A549 (cell line): ENCODE measurements at regions not wholly inside any gene's neighbourhood (a gene's known extent, or its start where the extent isn't known, plus 50 kb on each side); places are given as distances from the start of the nearest gene placed in this dataset.

Experiments
- ATAC-seq, 2 experiments: fragments of 200-7000 bp in 1 of 2; fragments of >200 bp in 1 of 2; cut with Nextera tagmentation in 1 of 2; cut with Tn5 transposase in 1 of 2; 3 replicates each; pipeline versions ENCODE4 v1.8.0 to v1.9.1; 2018 to 2020; ENCODE audit warnings: mild to moderate bottlenecking in 1 of 2, moderate library complexity in 1 of 2
- CTCF ChIA-PET: fragments of 300-600 bp; sonication (Branson Sonifier 250); formaldehyde crosslinking; extraction: SDS; loops from one replicate; lab custom pipeline; 2021; ENCODE audit warnings: antibody characterized with exemption, inconsistent platforms; lab: Yijun Ruan, JAX
- POLR2A ChIA-PET: fragments of 350-600 bp; formaldehyde crosslinking; extraction: SDS; loops from one replicate; lab custom pipeline; 2021; ENCODE audit warnings: antibody characterized with exemption, inconsistent platforms; lab: Yijun Ruan, JAX
- DNase-seq, 2 experiments: peaks; one replicate each; pipeline versions ENCODE4 v3.0.0 to v3.0.0-alpha.2; 2011 to 2016; ENCODE audit warnings: low read depth in 1 of 2, low spot score in 1 of 2
- FAIRE-seq: peaks from 2 replicates; lab custom pipeline; 2011; peaks lifted over from hg19 to GRCh38; lab: Jason Lieb, UNC
- H3K27ac ChIP-seq, 2 experiments: fragments of >200 bp; sonication (Bioruptor Twin); formaldehyde crosslinking; 3 replicates each; pipeline ENCODE4 v1.5.1; 2016 to 2017
- H3K4me1 ChIP-seq: fragments of >200 bp; sonication (Bioruptor Twin); formaldehyde crosslinking; 3 replicates; pipeline ENCODE4 v1.6.1; 2016
- H3K4me2 ChIP-seq: fragments of >200 bp; sonication (Bioruptor Twin); formaldehyde crosslinking; 3 replicates; pipeline ENCODE4 v1.6.1; 2016
- H3K4me3 ChIP-seq: fragments of >200 bp; sonication (Bioruptor Twin); formaldehyde crosslinking; 3 replicates; pipeline ENCODE4 v1.5.1; 2016
- H3K9me3 ChIP-seq: fragments of >200 bp; sonication (Bioruptor Twin); formaldehyde crosslinking; 3 replicates; pipeline ENCODE4 v1.6.1; 2016
- BHLHE40 ChIP-seq: IDR thresholded peaks from 2 replicates; pipeline ENCODE4 v1.6.1; 2012; ENCODE audit warnings: low read depth, low read length, inconsistent platforms
- CHD4 ChIP-seq: fragments of 200-600 bp; sonication (generic); IDR thresholded peaks from 2 replicates; pipeline ENCODE4 v1.6.1; 2016; ENCODE audit warnings: antibody characterized with exemption, mild to moderate bottlenecking, borderline replicate concordance
- E2F6 ChIP-seq: IDR thresholded peaks from 2 replicates; pipeline ENCODE4 v1.6.1; 2012; ENCODE audit warnings: low read depth, borderline replicate concordance
- ELK1 ChIP-seq: fragments of 150-350 bp; IDR thresholded peaks from 2 replicates; pipeline ENCODE4 v1.6.1; 2014; ENCODE audit warnings: low read depth, mild to moderate bottlenecking, low read length
- EP300 ChIP-seq, 2 experiments: fragments of >200 bp; sonication (Bioruptor Twin); formaldehyde crosslinking; IDR thresholded peaks; 2 replicates in 1 of 2; 3 replicates in 1 of 2; pipeline ENCODE4 v1.6.1; 2016 to 2017
- GATA3 ChIP-seq: IDR thresholded peaks from 2 replicates; pipeline ENCODE4 v1.6.1; 2012; ENCODE audit warnings: borderline replicate concordance
- HES2 ChIP-seq: fragments of >200 bp; sonication (Bioruptor Twin); formaldehyde crosslinking; IDR thresholded peaks from 2 replicates; pipeline ENCODE4 v1.6.1; 2016
- MAFK ChIP-seq: fragments of 450-650 bp; IDR thresholded peaks from 2 replicates; pipeline ENCODE4 v1.6.1; 2014; ENCODE audit not compliant: partially characterized antibody
- MAX ChIP-seq: IDR thresholded peaks from 2 replicates; pipeline ENCODE4 v1.6.1; 2012
- NFE2L2 ChIP-seq: fragments of 150-350 bp; conservative IDR thresholded peaks from 2 replicates; pipeline ENCODE4 v1.6.1; 2014; ENCODE audit warnings: low read length
- NPAS2 ChIP-seq: fragments of 250-450 bp; sonication (Bioruptor Pico); IDR thresholded peaks from 2 replicates; pipeline ENCODE4 v1.8.0; 2022; ENCODE audit warnings: mild to moderate bottlenecking, moderate library complexity, borderline replicate concordance
- PBX3 ChIP-seq: IDR thresholded peaks from 2 replicates; pipeline ENCODE4 v1.6.1; 2012
- PHF8 ChIP-seq: fragments of 200-600 bp; sonication (generic); IDR thresholded peaks from 2 replicates; pipeline ENCODE4 v1.6.1; 2016; ENCODE audit warnings: low read depth, mild to moderate bottlenecking, antibody characterized with exemption, moderate library complexity, borderline replicate concordance
- POLR2A ChIP-seq: IDR thresholded peaks from 2 replicates; pipeline ENCODE4 v1.6.1; 2012; ENCODE audit warnings: mild to moderate bottlenecking, low read length
- POLR2AphosphoS2 ChIP-seq: conservative IDR thresholded peaks from 2 replicates; pipeline ENCODE4 v1.6.1; 2012; ENCODE audit warnings: low read length, improper control_type of control experiment, inconsistent platforms
- REST ChIP-seq: fragments of 200-600 bp; sonication (generic); IDR thresholded peaks from 2 replicates; pipeline ENCODE4 v1.6.1; 2016; ENCODE audit warnings: antibody characterized with exemption, mild to moderate bottlenecking, moderate library complexity
- SREBF2 ChIP-seq: fragments of 450-650 bp; IDR thresholded peaks from 2 replicates; pipeline ENCODE4 v1.6.1; 2014; ENCODE audit warnings: mild to moderate bottlenecking, moderate library complexity
- ZSCAN20 ChIP-seq: fragments of 250-450 bp; sonication (Bioruptor Pico); IDR thresholded peaks from 2 replicates; pipeline ENCODE4 v1.8.0; 2022; ENCODE audit warnings: mild to moderate bottlenecking, moderate library complexity
- WGBS: methylation state at CpG from one replicate; pipeline ENCODE4 v1.1.6; 2017; ENCODE audit errors: missing lambda C conversion rate; 5-methylcytosine and 5-hydroxymethylcytosine counted together

GRCh38 chr2:18821431-18821830 is 232.1 kb upstream of the NT5C1B start:
- 85% methylated on average over 1 of the region's 1 CpG for WGBS
- H3K4me1 ChIP-seq = no peaks in the 10 kb centered on the region
- no peak for DNase-seq

More at GRCh38 chr2:18821431-18821830, 232.1 kb upstream of the NT5C1B start:
- Histone ChIP-seq H3K27ac (no peak overlapping the region), H3K4me2 (no peak overlapping the region), H3K4me3 (no peak overlapping the region), H3K9me3 (no peaks in the 10 kb centered on the region)
- TF ChIP-seq NFE2L2 (no peak), ZSCAN20 (CRISPR knock-in tag) (no peak), E2F6 (no peak), CHD4 (no peak), SREBF2 (no peak), MAX (no peak), EP300 (IDR thresholded peaks at IDR 0.05) (no peak), REST (no peak), MAFK (no peak), PHF8 (no peak), GATA3 (no peak), HES2 (no peak), NPAS2 (CRISPR knock-in tag) (no peak), BHLHE40 (no peak), POLR2A (no peak), POLR2AphosphoS2 (no peak), ELK1 (no peak), PBX3 (no peak)
- ChIA-PET POLR2A (no interaction called here), CTCF (interaction anchor here (0.8 to 1.0 kb wide), 2 partner anchors 13 to 21 kb away, joined by 3 read pairs; no protein-coding TSS in a partner anchor)
- no peak for ATAC-seq
- no peak for FAIRE-seq
